Nephron (organoid): ENCODE measurements at regions not wholly inside any gene's neighbourhood (a gene's known extent, or its start where the extent isn't known, plus 50 kb on each side); places are given as distances from the start of the nearest gene placed in this dataset.

Source experiments
- H3K27ac Mint-ChIP-seq, 3 experiments: 2 replicates each; pipeline ENCODE4 v1.8.0; 2020; ENCODE audit warnings: mixed read lengths in 3 of 3, mild to moderate bottlenecking in 2 of 3, moderate library complexity in 1 of 3
- H3K27me3 Mint-ChIP-seq: 2 replicates; pipeline ENCODE4 v1.8.0; 2021; ENCODE audit warnings: low read depth, mild to moderate bottlenecking, moderate library complexity, mixed read lengths
- H3K36me3 Mint-ChIP-seq: 2 replicates; pipeline ENCODE4 v1.8.0; 2020; ENCODE audit warnings: low read depth, mixed read lengths
- H3K4me1 Mint-ChIP-seq: 2 replicates; pipeline ENCODE4 v1.8.0; 2020; ENCODE audit warnings: mixed read lengths
- H3K4me3 Mint-ChIP-seq, 3 experiments: 2 replicates each; pipeline ENCODE4 v1.8.0; 2020; ENCODE audit warnings: mild to moderate bottlenecking in 3 of 3, mixed read lengths in 3 of 3, moderate library complexity in 2 of 3
- H3K9me3 Mint-ChIP-seq: 2 replicates; pipeline ENCODE4 v1.8.0; 2020; ENCODE audit warnings: mixed read lengths
- TF ChIP-seq, protein P1 (sequence below), 3 experiments: fragments of 200-600 bp; sonication (generic); IDR thresholded peaks; one replicate each; pipeline ENCODE4 v1.5.0; 2021; ENCODE audit warnings: antibody characterized with exemption in 3 of 3; ENCODE audit not compliant: unreplicated experiment in 3 of 3

DNA sequence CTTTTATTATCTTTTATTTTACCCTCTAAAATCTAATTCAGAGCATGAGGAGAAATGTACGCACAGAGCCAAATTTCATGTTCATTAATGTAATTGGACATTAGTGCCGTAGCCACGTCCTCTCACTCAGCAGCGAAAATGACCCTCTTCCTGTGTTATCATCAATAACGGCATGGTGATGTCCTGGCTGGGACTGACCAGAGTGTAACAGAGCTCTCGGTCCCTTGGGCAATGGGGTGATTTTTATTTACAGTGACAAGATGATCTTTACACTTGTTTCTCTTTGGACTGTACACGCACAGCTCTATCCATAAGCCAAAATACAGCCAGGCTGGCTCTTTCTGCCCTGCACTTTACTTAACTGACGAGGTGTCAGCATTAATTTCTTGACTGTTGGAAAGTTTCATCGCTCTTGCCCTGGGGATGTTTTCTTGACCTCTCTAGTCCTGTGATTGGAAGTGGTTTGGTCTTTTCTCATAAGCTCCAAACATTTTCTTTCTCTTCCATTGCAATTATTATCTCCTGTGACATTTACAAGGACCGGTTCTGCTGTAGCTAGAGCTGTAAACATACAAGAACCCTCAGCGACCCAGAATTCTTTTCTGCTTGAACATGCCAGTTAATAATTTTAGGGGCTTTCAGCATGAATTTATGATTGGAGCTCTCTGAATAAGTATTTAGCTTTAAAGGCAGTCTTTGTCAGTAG, 308.0 kb upstream of the PIK3C3 start:
- Mint-ChIP-seq H3K27ac (no peak overlapping the region), H3K9me3 (no peaks in the 10 kb centered on the region), H3K36me3 (no peaks in the 10 kb centered on the region), H3K4me3 (no peak overlapping the region), H3K27me3 (no peaks in the 10 kb centered on the region), H3K4me1 (no peaks in the 10 kb centered on the region)
- TF ChIP-seq, protein P1, sequence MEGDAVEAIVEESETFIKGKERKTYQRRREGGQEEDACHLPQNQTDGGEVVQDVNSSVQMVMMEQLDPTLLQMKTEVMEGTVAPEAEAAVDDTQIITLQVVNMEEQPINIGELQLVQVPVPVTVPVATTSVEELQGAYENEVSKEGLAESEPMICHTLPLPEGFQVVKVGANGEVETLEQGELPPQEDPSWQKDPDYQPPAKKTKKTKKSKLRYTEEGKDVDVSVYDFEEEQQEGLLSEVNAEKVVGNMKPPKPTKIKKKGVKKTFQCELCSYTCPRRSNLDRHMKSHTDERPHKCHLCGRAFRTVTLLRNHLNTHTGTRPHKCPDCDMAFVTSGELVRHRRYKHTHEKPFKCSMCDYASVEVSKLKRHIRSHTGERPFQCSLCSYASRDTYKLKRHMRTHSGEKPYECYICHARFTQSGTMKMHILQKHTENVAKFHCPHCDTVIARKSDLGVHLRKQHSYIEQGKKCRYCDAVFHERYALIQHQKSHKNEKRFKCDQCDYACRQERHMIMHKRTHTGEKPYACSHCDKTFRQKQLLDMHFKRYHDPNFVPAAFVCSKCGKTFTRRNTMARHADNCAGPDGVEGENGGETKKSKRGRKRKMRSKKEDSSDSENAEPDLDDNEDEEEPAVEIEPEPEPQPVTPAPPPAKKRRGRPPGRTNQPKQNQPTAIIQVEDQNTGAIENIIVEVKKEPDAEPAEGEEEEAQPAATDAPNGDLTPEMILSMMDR (IDR thresholded peaks at IDR 0.05; ENCODE audit: unreplicated experiment in 3 of 3) = no peak

DNA sequence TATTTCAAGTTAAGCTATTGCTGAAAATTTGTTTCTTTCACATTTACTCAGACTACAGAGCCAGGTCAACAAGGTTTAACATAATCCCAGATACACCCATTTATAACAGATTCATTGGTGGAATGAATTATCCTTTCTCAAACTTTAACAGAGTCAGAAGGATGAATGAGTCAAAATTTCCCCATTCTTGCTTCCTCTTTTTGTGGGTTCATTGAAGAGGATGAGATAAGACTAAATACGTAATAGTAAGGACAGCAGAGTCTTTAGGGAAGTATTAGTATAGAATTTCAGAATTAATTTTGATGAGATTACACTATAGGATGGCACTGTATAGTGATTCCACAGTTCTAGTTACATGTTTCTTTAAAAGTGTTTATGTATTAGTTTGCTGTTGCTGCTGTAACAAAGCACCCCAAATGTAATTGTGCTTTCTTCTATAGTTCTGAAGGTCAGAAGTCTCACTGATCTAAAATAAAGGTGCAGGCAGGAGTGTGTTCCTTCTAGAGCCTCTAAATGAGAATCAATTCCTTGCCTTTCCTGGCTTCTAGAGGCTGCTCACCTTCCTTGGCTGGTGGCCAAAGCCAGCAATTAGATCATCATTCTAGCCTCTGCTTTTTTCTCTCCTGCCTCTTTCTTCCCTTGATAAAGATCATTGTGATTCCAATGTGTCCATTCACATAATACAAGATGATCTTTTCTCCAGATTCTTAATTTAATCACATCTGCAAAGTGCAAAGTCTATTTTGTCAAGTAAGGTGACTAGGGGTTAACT, 309.3 kb upstream of the PIK3C3 start:
- H3K27me3 Mint-ChIP-seq = no peaks in the 10 kb centered on the region
- no peak overlapping the region for H3K27ac Mint-ChIP-seq
- no peaks in the 10 kb centered on the region for H3K9me3 Mint-ChIP-seq
- TF ChIP-seq, protein P1 (IDR thresholded peaks at IDR 0.05; ENCODE audit: unreplicated experiment in 3 of 3) = no peak
- no peaks in the 10 kb centered on the region for H3K4me1 Mint-ChIP-seq
- no peak overlapping the region for H3K4me3 Mint-ChIP-seq
- H3K36me3 Mint-ChIP-seq = no peaks in the 10 kb centered on the region

DNA sequence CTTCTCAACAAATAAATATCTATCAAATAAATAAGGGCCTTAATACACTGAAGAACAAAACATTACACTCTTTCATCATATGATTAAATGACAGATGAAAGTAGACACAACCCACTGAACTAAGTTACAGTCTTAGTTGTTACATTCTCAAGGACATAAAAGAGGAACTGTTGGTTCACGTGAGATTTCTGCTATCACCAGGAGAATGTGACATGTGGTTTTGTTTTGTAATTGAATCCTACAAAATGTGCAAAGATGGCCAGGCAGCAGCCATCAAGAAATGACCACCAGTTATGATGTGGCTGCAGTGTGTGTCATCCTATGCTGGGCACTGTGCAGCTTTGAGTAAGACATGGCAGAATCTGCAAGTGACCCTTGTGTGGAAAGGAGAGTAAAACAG, 310.6 kb upstream of the PIK3C3 start:
- H3K9me3 Mint-ChIP-seq = no peaks in the 10 kb centered on the region
- H3K4me1 Mint-ChIP-seq = no peaks in the 10 kb centered on the region
- no peaks in the 10 kb centered on the region for H3K36me3 Mint-ChIP-seq
- no peak overlapping the region for H3K4me3 Mint-ChIP-seq
- TF ChIP-seq, protein P1 (IDR thresholded peaks at IDR 0.05; ENCODE audit: unreplicated experiment in 3 of 3) = no peak
- no peaks in the 10 kb centered on the region for H3K27me3 Mint-ChIP-seq
- no peak overlapping the region for H3K27ac Mint-ChIP-seq

DNA sequence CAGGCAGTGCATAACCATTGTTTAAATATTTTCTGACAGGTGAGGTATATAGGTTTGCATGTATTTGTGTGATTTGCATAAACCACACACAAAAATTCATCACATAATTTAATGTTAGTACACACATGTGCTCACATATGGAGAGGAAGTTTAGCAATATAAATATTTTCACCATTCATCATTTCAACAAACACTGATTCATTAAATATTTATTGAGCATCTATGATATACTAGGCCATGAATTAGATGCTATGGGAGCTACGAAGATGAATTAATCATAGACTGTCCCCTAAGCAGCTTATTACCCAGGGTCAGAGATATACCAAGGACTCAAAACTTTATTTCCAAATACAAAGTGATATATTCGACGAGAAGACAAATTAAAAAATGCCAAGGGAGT, 311.6 kb upstream of the PIK3C3 start:
- H3K36me3 Mint-ChIP-seq = no peaks in the 10 kb centered on the region
- H3K4me1 Mint-ChIP-seq = no peaks in the 10 kb centered on the region
- no peak overlapping the region for H3K27ac Mint-ChIP-seq
- no peaks in the 10 kb centered on the region for H3K27me3 Mint-ChIP-seq
- TF ChIP-seq, protein P1 (IDR thresholded peaks at IDR 0.05; ENCODE audit: unreplicated experiment in 3 of 3) = no peak
- H3K4me3 Mint-ChIP-seq = no peak overlapping the region
- H3K9me3 Mint-ChIP-seq = no peaks in the 10 kb centered on the region

DNA sequence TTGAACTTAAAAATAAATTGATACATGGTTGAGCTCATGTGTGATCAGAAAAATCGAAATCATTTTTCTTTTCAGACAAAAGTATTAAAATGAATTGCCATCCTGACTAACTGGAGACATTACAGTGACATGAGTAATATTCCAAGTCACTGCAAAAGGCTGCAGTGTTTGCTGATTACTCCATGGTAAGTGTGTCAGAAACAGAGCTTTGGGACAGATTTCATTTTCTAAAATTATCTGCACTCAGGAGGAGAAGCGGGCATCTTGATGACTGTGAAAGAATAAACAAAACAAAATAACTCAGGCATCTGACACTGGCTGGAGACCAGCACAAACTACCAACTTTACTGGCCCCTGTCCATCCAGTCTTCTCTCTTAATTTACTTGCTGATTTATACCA, 312.3 kb upstream of the PIK3C3 start:
- H3K27ac Mint-ChIP-seq = no peak overlapping the region
- TF ChIP-seq, protein P1 (IDR thresholded peaks at IDR 0.05; ENCODE audit: unreplicated experiment in 3 of 3) = no peak
- H3K4me3 Mint-ChIP-seq = no peak overlapping the region
- no peaks in the 10 kb centered on the region for H3K4me1 Mint-ChIP-seq
- H3K36me3 Mint-ChIP-seq = no peaks in the 10 kb centered on the region
- H3K27me3 Mint-ChIP-seq = no peaks in the 10 kb centered on the region
- H3K9me3 Mint-ChIP-seq = no peaks in the 10 kb centered on the region
